ENCODE measurements at regions not wholly inside any gene's neighbourhood (a gene's known extent, or its start where the extent isn't known, plus 50 kb on each side); places are given as distances from the start of the nearest gene placed in this dataset.
"Not testable (repeated sequence)": the region's sequence is repeated elsewhere in the genome, so short reads cannot be mapped to it uniquely, and the experiment has no call there.

DNA sequence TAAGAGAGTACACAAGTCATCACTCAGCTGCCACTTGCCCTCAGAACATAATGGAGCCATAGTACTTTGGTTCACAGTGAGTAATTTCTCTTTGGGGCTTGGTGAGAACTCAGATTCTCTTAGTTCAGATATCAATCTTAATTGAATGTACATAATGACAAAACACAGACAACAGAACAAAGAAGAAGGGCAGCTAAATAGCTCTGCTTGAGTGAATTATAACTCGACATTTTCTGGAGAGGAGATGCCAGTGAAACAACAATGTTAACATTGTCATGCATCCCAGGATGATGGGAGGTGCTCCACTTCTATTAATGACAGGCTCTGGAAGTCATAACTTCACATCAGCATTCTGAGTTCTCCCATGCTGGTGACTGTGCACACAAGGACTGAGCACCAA is 508.1 kb downstream of the TMEM135 start:
- DNase-seq (ENCODE audit: low spot score), result no peak

DNA sequence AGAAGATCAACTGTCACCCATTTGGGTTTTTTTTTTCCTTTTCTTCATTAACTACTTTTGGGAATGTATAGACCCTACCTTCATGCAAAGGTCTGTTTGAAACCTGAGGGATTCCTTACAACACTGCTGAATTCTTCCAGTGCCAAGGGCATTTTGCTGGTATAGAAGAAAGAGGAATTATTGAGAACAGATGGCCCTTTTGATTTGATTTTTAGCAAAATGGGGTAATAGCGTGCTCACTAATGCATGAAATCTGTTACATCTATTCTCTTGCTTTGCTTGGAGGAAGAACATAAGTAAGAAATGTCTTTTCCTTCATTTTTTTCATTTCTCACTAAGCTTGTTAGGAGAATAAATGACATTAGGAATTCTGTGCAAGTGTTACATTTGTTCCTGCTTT is 501.9 kb downstream of the TMEM135 start:
- no peak for DNase-seq (ENCODE audit: low spot score)

GRCh38 chr11:87536565-87536964 is 498.8 kb downstream of the TMEM135 start:
- DNase-seq (ENCODE audit: low spot score), result no peak

DNA sequence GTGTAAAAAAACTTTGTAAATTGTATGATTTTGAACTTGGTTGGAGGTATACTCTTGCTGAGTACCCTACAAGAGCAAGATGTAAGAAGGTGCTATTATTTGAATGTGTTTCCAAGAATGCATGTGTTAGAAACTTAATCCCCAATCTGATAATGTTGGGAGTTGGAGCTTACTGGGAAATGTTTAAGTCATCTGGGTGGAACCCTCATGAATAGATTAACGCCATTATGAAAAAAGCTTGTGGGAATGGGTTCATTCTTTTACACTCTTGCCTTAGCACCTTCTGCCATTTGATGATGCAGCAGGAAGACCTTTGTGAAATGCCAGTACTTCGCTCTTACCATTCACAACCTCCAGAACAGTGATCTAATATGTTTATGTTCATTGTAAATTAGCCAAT is 498.3 kb downstream of the TMEM135 start:
- DNase-seq (ENCODE audit: low spot score), result no peak

DNA sequence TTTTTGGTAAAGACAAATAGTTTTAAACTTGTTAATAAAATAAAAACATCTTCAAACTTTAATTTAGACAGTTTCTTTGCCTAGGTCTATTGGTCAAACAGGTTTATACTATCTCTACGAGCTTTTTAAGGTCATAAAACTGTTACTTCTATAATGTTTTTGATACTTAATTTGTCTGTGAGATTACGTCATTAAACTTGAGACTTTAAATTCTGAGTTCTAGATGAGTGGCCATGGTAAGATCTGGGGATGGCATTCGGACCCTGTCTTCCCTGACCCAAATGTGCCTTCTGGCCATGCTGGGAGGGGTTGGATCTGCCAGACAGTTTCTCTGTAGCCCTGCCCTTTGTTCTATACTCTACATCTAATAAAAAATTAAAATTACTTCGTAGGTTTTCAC is 497.8 kb downstream of the TMEM135 start:
- DNase-seq (ENCODE audit: low spot score), result no peak

DNA sequence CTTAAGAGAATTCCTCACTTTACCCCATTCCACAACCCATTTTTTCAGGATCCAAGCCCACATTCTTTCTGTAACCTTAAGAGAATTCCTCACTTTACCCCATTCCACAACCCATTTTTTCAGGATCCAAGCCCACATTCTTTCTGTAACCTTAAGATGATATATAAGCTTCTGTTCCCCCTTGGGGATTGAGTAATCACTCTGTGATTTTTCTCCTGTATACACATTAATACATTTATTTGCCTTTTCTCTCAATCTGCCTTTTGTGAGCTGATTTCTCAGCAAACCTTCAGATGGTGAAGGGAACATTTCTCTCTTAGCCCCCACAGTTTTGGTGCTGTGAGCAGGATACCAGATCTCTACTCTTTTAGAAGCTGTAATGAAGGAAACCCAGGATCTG is 494.1 kb downstream of the TMEM135 start:
- DNase-seq (ENCODE audit: low spot score), result not testable (repeated sequence)

- no peak for DNase-seq (ENCODE audit: low spot score)
These were observed 491.8 kb downstream of the TMEM135 start for GRCh38 chr11:87529486-87529885.

DNA sequence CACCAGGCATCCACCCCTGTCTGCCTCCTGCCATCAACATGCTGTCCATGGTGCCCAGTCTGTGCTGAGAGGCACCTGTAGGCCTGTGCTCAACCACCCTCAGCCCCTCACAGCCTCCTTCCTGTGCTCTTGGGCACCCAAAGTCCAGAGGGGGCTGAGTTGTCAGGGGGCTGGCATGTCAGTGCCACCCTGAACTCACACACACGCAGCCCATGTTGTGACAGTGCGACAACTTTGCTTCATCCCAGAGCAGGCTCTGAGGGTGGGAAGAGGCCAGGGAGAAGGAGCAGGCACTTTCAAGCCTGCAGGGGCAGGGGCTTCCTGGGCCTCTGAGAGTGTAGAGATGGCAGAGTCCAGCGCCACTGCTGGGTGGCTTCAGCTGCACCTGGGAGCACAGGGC is 491.0 kb downstream of the TMEM135 start:
- DNase-seq (ENCODE audit: low spot score), result no peak

DNA sequence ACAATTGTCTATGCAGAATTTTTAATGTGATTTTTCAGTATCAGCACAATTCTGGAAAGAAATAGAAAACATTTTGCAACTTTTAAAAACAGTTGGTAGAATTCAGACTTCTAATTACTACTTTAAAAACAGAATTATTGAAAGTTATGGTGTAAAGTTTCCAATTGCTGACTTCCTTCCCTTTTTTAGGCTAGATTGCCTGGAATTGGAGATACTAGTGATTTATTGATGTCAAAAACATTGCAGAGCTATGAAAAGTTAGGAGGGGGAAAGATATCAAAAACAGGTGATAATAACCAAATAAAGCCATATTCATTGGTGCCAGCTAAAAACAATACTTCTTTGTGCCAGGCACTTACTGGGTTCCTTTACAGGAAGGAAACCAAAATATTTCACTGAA is 485.5 kb downstream of the TMEM135 start:
- no peak for DNase-seq (ENCODE audit: low spot score)

DNA sequence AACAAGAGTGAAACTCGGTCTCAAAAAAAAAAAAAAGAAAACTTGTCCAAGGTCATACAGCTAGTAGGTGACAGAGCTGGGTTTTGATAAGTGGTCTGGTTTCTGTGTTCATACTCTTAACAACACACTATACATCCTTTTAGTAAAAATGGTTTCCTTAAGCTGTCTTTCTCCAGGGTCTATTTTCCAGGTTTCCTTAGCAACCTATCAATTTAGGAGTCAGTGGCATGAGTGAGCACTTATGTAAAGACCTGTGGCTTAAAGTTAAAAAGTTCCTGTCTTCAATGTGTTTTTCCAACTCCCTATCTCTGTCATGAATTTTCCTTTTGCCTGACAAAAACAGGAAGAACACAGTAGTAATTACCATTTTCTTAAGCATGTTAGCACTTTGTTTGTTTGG is 480.5 kb downstream of the TMEM135 start:
- no peak for DNase-seq (ENCODE audit: low spot score)

GRCh38 chr11:87517351-87517750 is 479.6 kb downstream of the TMEM135 start:
- DNase-seq (ENCODE audit: low spot score), result no peak

GRCh38 chr11:87507722-87508121 is 470.0 kb downstream of the TMEM135 start:
- not testable (repeated sequence) for DNase-seq (ENCODE audit: low spot score)

GRCh38 chr11:87506946-87507345 is 469.2 kb downstream of the TMEM135 start:
- DNase-seq (ENCODE audit: low spot score), result not testable (repeated sequence)

DNA sequence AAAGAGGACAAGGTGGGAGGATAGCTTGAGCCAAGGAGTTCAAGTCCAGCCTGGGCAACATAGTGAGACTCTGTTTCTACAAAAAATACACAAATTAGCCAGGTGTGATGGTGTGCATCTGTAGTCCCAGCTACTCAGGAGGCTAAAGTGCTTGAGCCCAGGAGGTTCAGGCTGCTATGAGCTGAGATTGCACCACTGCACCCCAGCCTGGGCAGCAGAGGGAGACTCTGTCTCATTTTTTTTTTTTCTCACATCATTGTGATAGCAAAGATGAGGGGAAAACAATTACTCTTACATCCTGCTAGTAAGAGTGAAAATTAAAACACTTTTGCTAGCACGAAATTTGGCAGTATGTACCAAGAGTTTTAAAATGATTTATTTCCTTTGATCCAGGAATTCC is 463.7 kb downstream of the TMEM135 start:
- no peak for DNase-seq (ENCODE audit: low spot score)

GRCh38 chr11:87494936-87495335 is 457.2 kb downstream of the TMEM135 start:
- DNase-seq (ENCODE audit: low spot score), result not testable (repeated sequence)

- DNase-seq (ENCODE audit: low spot score), result not testable (repeated sequence)
These were observed 456.3 kb downstream of the TMEM135 start for GRCh38 chr11:87494026-87494425.

GRCh38 chr11:87493516-87493915 is 455.8 kb downstream of the TMEM135 start:
- DNase-seq (ENCODE audit: low spot score), result peak; percentile 15

DNA sequence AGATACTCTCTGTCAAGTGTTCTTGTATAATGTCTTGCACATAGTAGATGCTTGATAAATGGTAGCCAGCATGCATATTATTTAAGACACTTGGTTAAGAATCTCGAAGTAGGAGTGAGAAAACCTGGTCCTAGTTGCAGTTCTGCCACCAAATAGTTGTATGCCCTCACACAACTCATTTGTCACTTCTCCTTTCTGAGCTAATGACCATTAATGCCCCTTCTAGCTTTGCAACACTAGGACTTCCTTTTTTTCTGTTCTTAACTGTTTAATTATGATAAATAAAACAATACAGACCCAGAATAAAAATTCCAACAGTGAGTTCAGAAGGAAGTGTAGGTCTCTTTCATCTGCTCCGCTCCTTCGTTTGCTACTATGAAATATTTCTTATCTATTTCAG is 453.6 kb downstream of the TMEM135 start:
- DNase-seq (ENCODE audit: low spot score), result no peak

GRCh38 chr11:87490671-87491070 is 452.9 kb downstream of the TMEM135 start:
- DNase-seq (ENCODE audit: low spot score), result no peak

DNA sequence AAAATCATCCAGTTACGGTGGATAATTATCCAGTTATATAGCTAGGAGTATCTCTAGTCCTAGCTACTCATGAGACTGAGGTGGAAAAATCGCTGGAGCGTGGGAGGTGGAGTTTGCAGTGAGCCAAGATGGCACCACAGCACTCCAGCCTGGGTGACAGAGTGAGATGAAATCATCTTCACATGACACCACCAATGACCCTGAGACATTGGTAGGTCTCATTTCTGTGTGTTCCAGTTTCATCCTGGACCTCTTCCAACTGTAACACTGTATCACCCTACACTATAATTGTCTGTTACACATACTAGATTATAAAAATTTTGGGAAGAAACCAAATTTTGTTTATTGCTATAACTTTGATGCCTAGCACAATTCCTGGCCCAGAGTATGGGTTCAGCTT is 446.8 kb downstream of the TMEM135 start:
- DNase-seq (ENCODE audit: low spot score), result no peak

DNA sequence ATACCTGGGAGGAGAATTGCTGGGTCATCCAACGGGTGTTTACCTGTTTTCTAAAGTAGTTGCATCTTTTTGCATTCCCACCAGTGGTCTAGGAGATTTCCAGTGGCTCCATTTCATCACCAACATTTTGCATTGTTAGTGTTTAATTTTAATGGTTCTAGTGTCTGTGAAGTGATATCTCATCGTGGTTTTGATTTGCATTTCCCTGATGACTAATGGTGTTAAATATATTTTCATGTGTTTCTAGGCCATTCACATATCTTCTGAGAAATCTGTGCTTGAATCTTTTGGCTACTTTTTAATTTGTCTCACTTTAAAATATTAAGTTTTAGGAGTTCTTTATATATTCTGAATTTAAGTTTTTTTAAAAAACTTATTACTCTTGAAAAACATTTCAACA is 439.6 kb downstream of the TMEM135 start:
- no peak for DNase-seq (ENCODE audit: low spot score)

DNA sequence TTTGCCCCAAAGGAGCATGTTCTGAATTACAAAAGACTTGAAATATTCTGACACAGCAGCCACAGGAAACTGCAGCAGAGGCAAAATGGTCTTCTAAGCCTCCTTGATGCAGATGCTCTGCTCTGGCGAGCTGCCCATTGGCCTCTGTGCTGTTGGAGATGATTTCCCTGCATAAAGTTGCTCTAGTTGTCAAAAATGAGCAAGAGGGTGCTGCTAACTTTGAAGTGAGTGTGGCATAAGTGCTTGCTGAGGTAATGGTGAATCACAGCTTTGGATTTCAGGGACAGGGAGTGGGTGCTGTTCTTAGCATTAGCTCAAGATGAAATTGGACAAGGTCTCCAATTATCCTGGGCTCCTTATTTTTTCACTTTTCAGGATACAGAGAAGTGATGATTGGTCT is 435.4 kb downstream of the TMEM135 start:
- DNase-seq (ENCODE audit: low spot score), result peak; percentile 72

GRCh38 chr11:87466223-87466622 is 428.5 kb downstream of the TMEM135 start:
- peak; percentile 75 for DNase-seq (ENCODE audit: low spot score)

DNA sequence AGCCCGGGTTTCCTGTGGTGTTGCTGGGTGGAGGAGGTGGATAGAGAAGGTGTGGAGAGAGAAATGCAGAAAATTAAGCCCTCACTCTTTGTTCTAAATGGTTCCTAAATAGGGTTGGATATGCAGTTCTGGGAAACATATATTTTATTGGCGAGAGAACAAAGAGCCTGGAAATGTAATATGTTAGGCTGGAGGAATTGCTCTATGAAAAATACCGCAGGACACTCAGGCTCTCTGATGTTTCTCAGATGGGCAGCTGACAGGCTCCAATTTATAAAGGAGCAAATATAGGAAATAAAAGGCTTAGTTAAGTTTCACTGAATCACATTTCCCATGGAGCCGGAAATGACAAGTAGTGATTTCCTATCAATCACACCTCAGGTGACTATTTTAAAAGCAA is 428.0 kb downstream of the TMEM135 start:
- DNase-seq (ENCODE audit: low spot score), result no peak

- DNase-seq (ENCODE audit: low spot score), result peak; percentile 58
These were observed 425.9 kb downstream of the TMEM135 start for GRCh38 chr11:87463486-87464102.

Measured in AG08395 (cell line).